CD4-positive, alpha-beta T cell treated with Interleukin-4 for 4 hours (primary cell): ENCODE measurements at regions not wholly inside any gene's neighbourhood (a gene's known extent, or its start where the extent isn't known, plus 50 kb on each side); places are given as distances from the start of the nearest gene placed in this dataset.

Experiments used
- DNase-seq: peaks from one replicate; pipeline ENCODE4 v3.0.0-alpha.2; 2020

- DNase-seq = no peak
Observed at GRCh38 chr7:35331730-35332678, 78.1 kb upstream of the TBX20 start.

GRCh38 chr7:35329026-35329425 is 75.1 kb upstream of the TBX20 start:
- no peak for DNase-seq

DNA sequence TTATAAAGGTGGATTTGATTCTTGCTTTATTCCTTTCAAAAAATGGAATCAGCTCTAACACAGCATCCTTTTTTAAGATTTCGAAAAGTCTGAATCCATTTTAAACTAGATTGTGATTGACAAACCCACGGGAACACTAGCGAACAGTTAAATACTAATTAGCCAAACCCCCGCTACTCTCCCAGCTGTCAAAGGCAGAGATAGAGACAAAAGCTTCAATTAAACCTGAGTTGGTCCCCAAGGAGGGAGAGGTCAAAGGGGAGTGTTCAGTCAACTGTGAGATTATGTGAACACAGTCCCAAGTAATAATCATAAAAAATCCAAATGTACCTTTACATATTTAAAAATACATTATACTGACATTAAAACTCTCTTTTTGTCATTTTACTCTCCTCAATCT is 65.7 kb upstream of the TBX20 start:
- no peak for DNase-seq

- no peak for DNase-seq
Observed at GRCh38 chr7:35316549-35316948, 62.6 kb upstream of the TBX20 start.

DNA sequence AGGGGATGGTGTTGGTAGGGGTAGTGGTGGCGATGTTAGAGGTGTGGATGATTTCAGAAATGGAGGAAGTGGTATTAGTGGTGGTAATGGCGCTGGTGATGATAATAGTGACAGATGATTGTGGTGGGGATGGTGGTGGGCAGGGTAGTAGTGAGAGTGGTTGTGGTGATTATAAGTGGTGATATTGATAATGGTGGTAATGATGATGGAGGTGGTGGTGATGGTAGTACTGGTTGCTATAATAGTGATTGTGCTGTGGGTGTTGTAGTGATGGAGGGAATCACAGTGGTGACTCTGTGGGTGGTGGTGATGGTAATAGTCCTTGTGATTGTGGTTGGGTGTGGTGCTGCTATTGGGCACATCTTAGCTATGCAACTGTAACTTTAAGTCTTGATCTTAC is 61.6 kb upstream of the TBX20 start:
- no peak for DNase-seq

GRCh38 chr7:35314354-35314753 is 60.5 kb upstream of the TBX20 start:
- no peak for DNase-seq

- no peak for DNase-seq
Observed at GRCh38 chr7:35313575-35313974, 59.7 kb upstream of the TBX20 start.
